HEK293T (cell line): ENCODE measurements at regions not wholly inside any gene's neighbourhood (a gene's known extent, or its start where the extent isn't known, plus 50 kb on each side); places are given as distances from the start of the nearest gene placed in this dataset.
"Not testable (repeated sequence)": the region's sequence is repeated elsewhere in the genome, so short reads cannot be mapped to it uniquely, and the experiment has no call there.

Experiments used
- CTCF ChIA-PET: fragments of 350-600 bp; formaldehyde crosslinking; extraction: SDS; loops from one replicate; lab custom pipeline; 2021; ENCODE audit warnings: antibody characterized with exemption, inconsistent platforms; lab: Yijun Ruan, JAX
- POLR2A ChIA-PET: fragments of 350-600 bp; formaldehyde crosslinking; extraction: SDS; loops from one replicate; lab custom pipeline; 2020; ENCODE audit warnings: antibody characterized with exemption, inconsistent platforms; lab: Yijun Ruan, JAX
- DNase-seq: peaks from one replicate; pipeline ENCODE4 v3.0.0; 2012; ENCODE audit warnings: mixed read lengths; ENCODE audit errors: extremely low spot score
- ARNT ChIP-seq: fragments of 450-650 bp; IDR thresholded peaks from 2 replicates; pipeline ENCODE4 v1.6.1; 2017; ENCODE audit warnings: mild to moderate bottlenecking
- BHLHE40 ChIP-seq: fragments of 450-650 bp; IDR thresholded peaks from 2 replicates; pipeline ENCODE4 v1.6.1; 2016; ENCODE audit warnings: mild to moderate bottlenecking, moderate library complexity, borderline replicate concordance
- CTBP1 ChIP-seq: fragments of 450-650 bp; IDR thresholded peaks from 2 replicates; pipeline ENCODE4 v1.6.1; 2016; ENCODE audit warnings: borderline replicate concordance
- ELF4 ChIP-seq: fragments of 450-650 bp; IDR thresholded peaks from 2 replicates; pipeline ENCODE4 v1.6.1; 2017; ENCODE audit warnings: antibody characterized with exemption
- FOXA1 ChIP-seq: fragments of 450-650 bp; IDR thresholded peaks from 2 replicates; pipeline ENCODE4 v1.6.1; 2016; ENCODE audit warnings: mild to moderate bottlenecking
- FOXK2 ChIP-seq: fragments of 450-650 bp; IDR thresholded peaks from 2 replicates; pipeline ENCODE4 v1.6.1; 2016; ENCODE audit warnings: mild to moderate bottlenecking
- FOXM1 ChIP-seq: fragments of 450-650 bp; IDR thresholded peaks from 2 replicates; pipeline ENCODE4 v1.6.1; 2017; ENCODE audit warnings: mild to moderate bottlenecking, borderline replicate concordance
- HDGF ChIP-seq: fragments of 450-650 bp; IDR thresholded peaks from 2 replicates; pipeline ENCODE4 v1.6.1; 2017; ENCODE audit warnings: antibody characterized with exemption, borderline replicate concordance
- L3MBTL2 ChIP-seq: fragments of 450-650 bp; conservative IDR thresholded peaks from 2 replicates; pipeline ENCODE4 v1.6.1; 2016; ENCODE audit warnings: mild to moderate bottlenecking
- LEF1 ChIP-seq: fragments of 450-650 bp; IDR thresholded peaks from 2 replicates; pipeline ENCODE4 v1.6.1; 2017; ENCODE audit warnings: mild to moderate bottlenecking, borderline replicate concordance
- NFRKB ChIP-seq: fragments of 450-650 bp; IDR thresholded peaks from 2 replicates; pipeline ENCODE4 v1.6.1; 2016; ENCODE audit warnings: mild to moderate bottlenecking, moderate library complexity
- PKNOX1 ChIP-seq: fragments of 450-650 bp; IDR thresholded peaks from 2 replicates; pipeline ENCODE4 v1.6.1; 2016
- SP1 ChIP-seq: fragments of 450-650 bp; IDR thresholded peaks from 2 replicates; pipeline ENCODE4 v1.6.1; 2017
- SUZ12 ChIP-seq: fragments of 450-650 bp; IDR thresholded peaks from 2 replicates; pipeline ENCODE4 v1.6.1; 2016; ENCODE audit warnings: mild to moderate bottlenecking
- TARDBP ChIP-seq: fragments of 450-650 bp; IDR thresholded peaks from 2 replicates; pipeline ENCODE4 v1.6.1; 2016
- ZNF384 ChIP-seq: fragments of 450-650 bp; IDR thresholded peaks from 2 replicates; pipeline ENCODE4 v1.6.1; 2016

GRCh38 chr3:21952856-21953255 lies 201.8 kb upstream of the ZNF385D start:
- no peak for DNase-seq
- ChIA-PET CTCF (no interaction called here), POLR2A (no interaction called here)
- no peak for TF ChIP-seq NFRKB
- TF ChIP-seq FOXM1 = no peak
- no peak for TF ChIP-seq ELF4
- TF ChIP-seq SP1 = no peak
- no peak for TF ChIP-seq FOXA1
- no peak for TF ChIP-seq TARDBP
- no peak for TF ChIP-seq ZNF384
- TF ChIP-seq HDGF = no peak
- TF ChIP-seq PKNOX1 = no peak
- no peak for TF ChIP-seq CTBP1
- TF ChIP-seq ARNT = no peak
- TF ChIP-seq LEF1 = no peak
- TF ChIP-seq FOXK2 = no peak
- TF ChIP-seq BHLHE40 = no peak

GRCh38 chr3:21954709-21955108 lies 203.7 kb upstream of the ZNF385D start:
- CTCF ChIA-PET = no interaction called here
- POLR2A ChIA-PET = no interaction called here
- no peak for DNase-seq
- no peak for TF ChIP-seq CTBP1
- TF ChIP-seq SUZ12 = no peak
- TF ChIP-seq ARNT = no peak
- no peak for TF ChIP-seq ELF4

GRCh38 chr3:21955406-21955805 lies 204.4 kb upstream of the ZNF385D start:
- no peak for DNase-seq
- CTCF ChIA-PET = no interaction called here
- POLR2A ChIA-PET = no interaction called here
- TF ChIP-seq FOXK2 (no peak), BHLHE40 (no peak), CTBP1 (no peak), PKNOX1 (no peak), ZNF384 (no peak), TARDBP (no peak), ELF4 (no peak)

GRCh38 chr3:21960033-21960432 lies 209.0 kb upstream of the ZNF385D start:
- no peak for TF ChIP-seq SP1
- TF ChIP-seq HDGF = no peak
- no peak for TF ChIP-seq BHLHE40
- TF ChIP-seq PKNOX1 = no peak
- no peak for TF ChIP-seq L3MBTL2
- no peak for TF ChIP-seq CTBP1
- DNase-seq = no peak
- ChIA-PET POLR2A (no interaction called here), CTCF (no interaction called here)

DNA sequence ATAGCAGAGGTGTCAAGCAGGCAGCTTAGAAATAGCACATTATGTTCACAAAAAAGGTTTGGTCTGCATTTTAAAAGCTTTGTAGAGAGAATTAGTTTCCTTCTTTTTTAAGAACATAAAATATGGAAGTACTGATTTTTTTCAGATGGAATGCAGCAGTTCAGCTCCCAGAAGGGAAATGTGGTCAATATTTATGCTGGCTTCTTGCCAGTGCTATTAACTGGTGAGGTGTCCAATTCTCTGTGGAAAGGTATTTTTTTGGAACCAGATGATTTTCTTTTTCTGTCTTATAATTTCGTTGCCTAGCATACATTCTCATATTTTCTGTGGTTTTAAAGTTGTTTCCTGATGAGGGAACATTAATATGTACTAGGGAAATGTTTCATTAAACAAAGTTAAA lies 211.4 kb upstream of the ZNF385D start:
- ChIA-PET CTCF (no interaction called here), POLR2A (no interaction called here)
- no peak for DNase-seq
- TF ChIP-seq HDGF (no peak), BHLHE40 (no peak), L3MBTL2 (no peak)

GRCh38 chr3:21966457-21966856 lies 215.4 kb upstream of the ZNF385D start:
- POLR2A ChIA-PET, DNase-seq, CTCF ChIA-PET: not testable (repeated sequence)

DNA sequence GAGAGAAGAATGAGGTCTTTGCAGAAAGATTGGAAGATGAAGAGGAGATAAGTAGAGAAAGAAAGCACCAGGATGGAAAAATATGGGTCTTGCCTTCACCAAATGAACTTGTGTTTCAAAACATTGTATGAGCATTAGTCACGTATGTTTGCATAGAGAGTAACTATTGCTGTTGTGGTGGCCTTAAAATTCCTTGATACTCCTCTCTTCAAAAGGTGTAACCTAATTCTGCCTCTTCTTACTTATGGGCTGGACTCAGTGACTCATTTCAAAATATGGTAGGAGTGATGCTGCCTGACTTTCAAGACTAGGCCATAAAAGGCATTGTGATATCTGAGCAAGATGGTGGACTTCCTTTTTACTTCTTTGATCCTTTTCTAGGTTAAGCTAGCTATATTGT lies 228.7 kb upstream of the ZNF385D start:
- ChIA-PET POLR2A (no interaction called here), CTCF (no interaction called here)
- DNase-seq = no peak
- no peak for TF ChIP-seq TARDBP
- TF ChIP-seq FOXM1 = no peak
- TF ChIP-seq NFRKB = no peak
- TF ChIP-seq SP1 = no peak
- no peak for TF ChIP-seq BHLHE40
- no peak for TF ChIP-seq ARNT
- TF ChIP-seq PKNOX1 = no peak
- no peak for TF ChIP-seq LEF1
- TF ChIP-seq HDGF = no peak
- TF ChIP-seq FOXA1 = no peak
- no peak for TF ChIP-seq SUZ12
- no peak for TF ChIP-seq ELF4
- TF ChIP-seq L3MBTL2 = no peak
- TF ChIP-seq FOXK2 = no peak
- no peak for TF ChIP-seq ZNF384
- TF ChIP-seq CTBP1 = no peak
